BLaER1 (cell line): ENCODE measurements at regions not wholly inside any gene's neighbourhood (a gene's known extent, or its start where the extent isn't known, plus 50 kb on each side); places are given as distances from the start of the nearest gene placed in this dataset.
A peak's percentile ranks its signal among the peaks of the same experiment; 100 is the strongest.

Experiments used
- H3K27ac ChIP-seq: shearing (Covaris generic); formaldehyde crosslinking; 2 replicates; pipeline ENCODE4 v1.8.1; 2022
- H3K27me3 ChIP-seq: shearing (Covaris generic); formaldehyde crosslinking; 2 replicates; pipeline ENCODE4 v1.8.1; 2022
- H3K36me3 ChIP-seq: shearing (Covaris generic); formaldehyde crosslinking; 2 replicates; pipeline ENCODE4 v1.8.1; 2022
- H3K4me1 ChIP-seq: shearing (Covaris generic); formaldehyde crosslinking; 2 replicates; pipeline ENCODE4 v1.8.1; 2022
- H3K4me2 ChIP-seq: shearing (Covaris generic); formaldehyde crosslinking; 2 replicates; pipeline ENCODE4 v1.8.1; 2022
- H3K4me3 ChIP-seq: shearing (Covaris generic); formaldehyde crosslinking; 2 replicates; pipeline ENCODE4 v1.8.1; 2022
- H3K9ac ChIP-seq: shearing (Covaris generic); formaldehyde crosslinking; 2 replicates; pipeline ENCODE4 v1.8.1; 2022
- H3K9me3 ChIP-seq: shearing (Covaris generic); formaldehyde crosslinking; 2 replicates; pipeline ENCODE4 v1.8.1; 2022
- H4K20me1 ChIP-seq: shearing (Covaris generic); formaldehyde crosslinking; 2 replicates; pipeline ENCODE4 v1.8.1; 2022
- Cebpa-rat ChIP-seq: shearing (Covaris generic); IDR thresholded peaks from 2 replicates; pipeline ENCODE4 v1.8.1; 2022

DNA sequence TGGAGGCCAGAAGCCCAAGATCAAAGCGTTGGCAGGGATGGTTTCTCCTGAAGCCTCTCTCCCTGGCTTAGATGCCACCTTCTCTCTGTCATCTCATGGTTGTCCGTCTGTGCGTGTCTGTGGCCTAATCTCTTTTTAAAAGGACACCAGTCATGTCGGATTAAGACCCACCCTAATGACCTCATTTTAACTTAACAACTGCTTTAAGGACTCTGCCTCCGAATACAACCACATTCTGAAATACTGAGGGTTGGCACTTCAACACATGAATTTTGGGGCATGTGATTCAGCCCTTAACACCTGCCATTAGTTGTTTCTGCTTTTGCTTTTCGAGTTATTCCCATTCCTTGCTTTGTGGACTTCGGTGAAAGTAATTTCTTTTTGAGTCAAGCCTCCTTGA, 97.8 kb upstream of the SMIM21 start:
- H4K20me1 ChIP-seq, result no peaks in the 10 kb centered on the region

DNA sequence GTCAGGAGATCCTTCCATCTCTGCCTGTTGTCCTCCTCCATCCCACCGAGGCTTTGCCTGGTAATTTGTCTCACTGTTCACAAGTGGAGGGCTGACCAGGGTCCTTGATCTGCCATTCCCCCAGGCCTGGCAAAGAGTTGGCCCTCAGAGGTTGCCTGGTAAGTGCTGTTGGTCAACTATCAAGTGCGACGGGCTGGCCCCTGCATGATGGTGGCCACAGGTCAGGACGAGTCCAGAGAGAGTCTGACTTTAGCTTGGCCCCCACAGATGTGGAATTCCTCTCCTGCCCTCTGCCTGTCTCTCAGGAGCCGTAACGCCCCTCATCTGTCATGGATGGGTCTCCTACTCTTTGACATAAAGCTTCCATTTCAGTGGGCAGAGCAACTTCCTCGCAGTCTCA, 97.3 kb upstream of the SMIM21 start:
- H3K9ac ChIP-seq, result no peak overlapping the region
- H3K36me3 ChIP-seq, result no peaks in the 10 kb centered on the region
- H3K27ac ChIP-seq, result no peak overlapping the region
- no peak for TF ChIP-seq Cebpa-rat
- H4K20me1 ChIP-seq, result no peaks in the 10 kb centered on the region
- H3K9me3 ChIP-seq, result no peaks in the 10 kb centered on the region
- peaks cover 11% of the 10 kb centered on the region for H3K4me1 ChIP-seq
- H3K27me3 ChIP-seq, result no peaks in the 10 kb centered on the region
- H3K4me3 ChIP-seq, result no peak overlapping the region
- H3K4me2 ChIP-seq, result no peak overlapping the region

More for the DNA sequence above, 97.8 kb upstream of the SMIM21 start:
- Histone ChIP-seq H3K9me3 (no peaks in the 10 kb centered on the region), H3K27ac (no peak overlapping the region), H3K36me3 (no peaks in the 10 kb centered on the region), H3K4me3 (no peak overlapping the region), H3K27me3 (no peaks in the 10 kb centered on the region), H3K9ac (no peak overlapping the region), H3K4me1 (peaks cover 11% of the 10 kb centered on the region), H3K4me2 (no peak overlapping the region)
- no peak for TF ChIP-seq Cebpa-rat

DNA sequence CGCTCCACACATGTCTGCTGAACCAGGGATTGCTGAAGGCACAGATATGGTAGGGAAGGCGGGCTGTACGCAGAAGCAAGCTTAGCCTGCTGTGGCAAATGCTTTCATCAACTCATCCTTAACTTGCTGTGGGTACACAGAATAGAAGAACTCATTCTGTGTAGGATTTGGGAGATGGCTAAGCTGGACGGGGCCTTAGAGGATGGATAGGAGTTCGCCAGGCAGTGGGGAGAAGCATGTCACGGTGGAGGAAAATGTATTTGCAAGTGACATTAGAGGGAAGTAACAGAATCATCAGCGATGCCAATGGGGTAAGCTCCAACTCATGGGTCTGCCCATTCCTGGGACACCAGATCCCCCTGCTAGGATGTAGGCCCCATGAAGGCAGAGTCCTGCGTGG, 96.7 kb upstream of the SMIM21 start:
- TF ChIP-seq Cebpa-rat, result no peak
- Histone ChIP-seq H3K9me3 (no peaks in the 10 kb centered on the region), H3K36me3 (no peaks in the 10 kb centered on the region), H4K20me1 (no peaks in the 10 kb centered on the region), H3K27ac (no peak overlapping the region), H3K4me2 (no peak overlapping the region), H3K4me3 (no peak overlapping the region), H3K9ac (no peak overlapping the region), H3K27me3 (no peaks in the 10 kb centered on the region), H3K4me1 (peaks cover 11% of the 10 kb centered on the region)

DNA sequence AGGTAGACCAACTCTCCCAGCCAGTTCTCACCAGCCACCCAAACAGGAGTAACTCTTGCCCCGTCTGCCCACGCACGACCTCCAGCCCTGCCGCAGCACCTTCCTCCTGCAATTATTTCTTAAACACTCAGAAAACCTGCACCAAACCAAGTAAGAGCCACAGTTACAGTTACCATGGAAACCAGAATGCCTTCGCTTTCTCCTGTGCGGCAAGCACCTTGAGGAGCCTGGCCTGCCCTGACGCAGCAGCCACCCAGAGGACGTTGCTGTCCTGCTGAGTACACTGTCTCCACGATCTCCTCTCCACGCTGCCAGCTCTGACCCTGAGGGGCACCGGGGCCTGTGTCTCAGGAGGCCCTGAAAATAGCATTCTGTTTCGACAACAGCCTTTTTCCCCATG, 94.3 kb upstream of the SMIM21 start:
- Histone ChIP-seq H3K36me3 (no peaks in the 10 kb centered on the region), H3K4me1 (peaks cover 11% of the 10 kb centered on the region), H3K27ac (no peak overlapping the region), H3K4me2 (peak overlapping the region; percentile 44), H3K9me3 (no peaks in the 10 kb centered on the region), H3K4me3 (no peak overlapping the region), H3K9ac (no peak overlapping the region), H4K20me1 (no peaks in the 10 kb centered on the region), H3K27me3 (no peaks in the 10 kb centered on the region)
- TF ChIP-seq Cebpa-rat, result no peak

DNA sequence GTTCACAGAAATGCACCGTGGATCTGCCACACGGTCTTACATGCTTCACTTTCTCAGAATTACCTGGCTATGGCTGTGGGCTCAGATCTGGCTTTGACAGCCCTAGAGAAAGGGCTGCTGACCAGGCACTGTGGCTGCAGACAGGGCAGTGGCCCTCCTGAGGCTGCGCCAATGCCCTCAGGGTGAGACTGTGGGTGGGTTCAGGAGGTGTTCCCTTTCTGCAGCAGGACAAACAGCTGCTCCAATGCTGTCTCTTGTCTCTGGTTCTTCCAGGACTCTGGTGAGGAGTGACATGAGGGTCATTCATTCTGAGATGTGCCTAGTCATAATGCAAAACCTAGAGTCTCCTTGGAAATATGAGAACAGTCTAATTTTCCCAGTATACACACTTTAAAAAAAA, 90.5 kb upstream of the SMIM21 start:
- no peaks in the 10 kb centered on the region for H3K27me3 ChIP-seq
- no peaks in the 10 kb centered on the region for H4K20me1 ChIP-seq
- no peak overlapping the region for H3K4me2 ChIP-seq
- peaks cover 11% of the 10 kb centered on the region for H3K4me1 ChIP-seq
- H3K27ac ChIP-seq, result no peak overlapping the region
- no peak overlapping the region for H3K9ac ChIP-seq
- H3K4me3 ChIP-seq, result no peak overlapping the region
- peaks cover 10% of the 10 kb centered on the region; the same call in 1 of the 2 replicates for H3K9me3 ChIP-seq
- no peaks in the 10 kb centered on the region for H3K36me3 ChIP-seq
- TF ChIP-seq Cebpa-rat, result no peak

DNA sequence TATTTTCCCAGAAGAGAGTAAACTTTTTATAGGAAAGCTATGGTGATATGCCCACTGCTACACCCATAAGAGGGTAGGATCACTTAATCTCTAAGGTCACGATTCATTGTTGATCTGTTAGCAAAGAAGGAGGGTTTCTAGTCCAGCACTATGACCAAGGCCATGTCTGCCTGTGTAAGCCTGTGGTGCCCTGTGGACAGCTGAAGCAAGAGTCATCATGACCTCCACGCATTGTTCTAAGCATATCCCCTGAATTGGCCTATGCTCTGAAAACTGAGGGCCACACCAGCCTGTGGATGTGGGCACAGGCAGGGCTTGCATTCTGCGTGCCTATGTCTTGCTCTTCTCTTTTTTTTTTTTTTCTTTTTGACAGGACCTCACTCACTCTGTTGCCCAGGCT, 89.8 kb upstream of the SMIM21 start:
- peaks cover 17% of the 10 kb centered on the region for H3K9me3 ChIP-seq
- no peaks in the 10 kb centered on the region for H4K20me1 ChIP-seq
- peaks cover 11% of the 10 kb centered on the region for H3K4me1 ChIP-seq
- H3K4me3 ChIP-seq, result no peak overlapping the region
- no peak overlapping the region for H3K9ac ChIP-seq
- H3K4me2 ChIP-seq, result no peak overlapping the region
- no peak overlapping the region for H3K27ac ChIP-seq
- H3K36me3 ChIP-seq, result no peaks in the 10 kb centered on the region
- H3K27me3 ChIP-seq, result no peaks in the 10 kb centered on the region
- no peak for TF ChIP-seq Cebpa-rat

DNA sequence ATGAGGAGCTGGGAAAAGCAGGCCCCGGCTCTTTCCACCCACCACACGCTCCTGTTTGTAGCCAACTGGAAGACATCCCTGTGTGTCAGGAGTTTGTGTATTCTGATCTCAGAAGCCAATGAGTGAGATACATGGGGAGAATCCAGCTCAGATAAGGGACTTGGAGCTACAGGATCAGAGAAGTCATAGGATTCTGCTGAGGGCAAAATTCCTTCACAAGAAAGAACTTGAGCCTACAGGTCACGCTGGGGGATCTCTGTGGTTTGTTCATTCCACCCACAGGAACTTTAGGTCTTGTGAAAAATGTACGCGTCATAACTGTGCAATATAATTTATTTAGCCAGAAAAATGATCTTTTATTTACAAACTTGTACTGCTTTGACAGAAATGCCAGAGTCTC, 80.1 kb upstream of the SMIM21 start:
- no peaks in the 10 kb centered on the region for H3K27me3 ChIP-seq
- H3K4me1 ChIP-seq, result peaks cover 16% of the 10 kb centered on the region
- peaks cover 22% of the 10 kb centered on the region for H3K9me3 ChIP-seq
- H3K4me2 ChIP-seq, result no peak overlapping the region
- H3K27ac ChIP-seq, result no peak overlapping the region
- H4K20me1 ChIP-seq, result no peaks in the 10 kb centered on the region
- H3K9ac ChIP-seq, result no peak overlapping the region
- no peaks in the 10 kb centered on the region for H3K36me3 ChIP-seq
- no peak overlapping the region for H3K4me3 ChIP-seq
- no peak for TF ChIP-seq Cebpa-rat

DNA sequence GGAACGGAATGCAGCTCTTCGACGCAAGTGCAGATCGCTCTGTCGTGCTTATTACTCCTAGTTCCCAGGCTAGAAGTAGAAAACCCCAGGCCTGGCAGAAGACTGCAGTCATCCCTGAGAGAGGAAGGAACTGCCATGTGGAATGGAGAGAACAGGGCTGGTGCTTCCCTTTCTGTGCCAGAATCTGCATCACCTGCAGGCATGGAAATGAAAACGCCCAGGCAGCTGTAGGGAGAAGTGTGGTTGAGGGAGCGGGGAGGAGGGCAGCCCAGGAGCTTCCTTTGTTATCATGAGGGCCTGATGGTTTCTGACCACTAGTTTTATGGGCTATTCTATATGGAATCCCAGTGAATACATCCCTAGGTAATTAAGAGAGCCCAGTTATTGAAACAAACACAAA, 79.4 kb upstream of the SMIM21 start:
- TF ChIP-seq Cebpa-rat, result no peak
- no peaks in the 10 kb centered on the region for H4K20me1 ChIP-seq
- H3K4me3 ChIP-seq, result no peak overlapping the region
- peaks cover 15% of the 10 kb centered on the region for H3K9me3 ChIP-seq
- no peak overlapping the region for H3K4me2 ChIP-seq
- no peaks in the 10 kb centered on the region for H3K27me3 ChIP-seq
- H3K9ac ChIP-seq, result no peak overlapping the region
- no peak overlapping the region for H3K27ac ChIP-seq
- peaks cover 16% of the 10 kb centered on the region for H3K4me1 ChIP-seq
- no peaks in the 10 kb centered on the region for H3K36me3 ChIP-seq

DNA sequence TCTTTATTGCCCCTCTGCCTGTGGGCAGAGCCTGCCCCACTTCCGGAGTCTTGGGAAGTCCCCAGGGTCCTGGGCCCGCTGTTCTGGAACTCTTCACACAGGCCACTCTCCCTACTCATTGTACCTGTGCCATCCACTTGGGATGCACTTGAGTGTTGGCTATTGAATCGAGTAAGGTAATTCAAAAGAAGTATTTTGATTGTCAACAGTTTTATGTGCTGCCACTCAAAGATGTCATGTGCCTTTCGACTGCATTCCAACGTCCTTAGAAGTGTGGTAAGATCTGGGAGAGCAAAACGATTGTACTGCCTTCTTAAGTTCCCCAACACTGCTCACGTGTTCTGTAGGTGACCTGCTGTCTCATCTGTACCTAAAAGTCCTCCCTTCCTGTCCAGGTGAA, 77.0 kb upstream of the SMIM21 start:
- no peak for TF ChIP-seq Cebpa-rat
- Histone ChIP-seq H3K4me3 (no peak overlapping the region), H3K27ac (no peak overlapping the region), H4K20me1 (no peaks in the 10 kb centered on the region), H3K36me3 (no peaks in the 10 kb centered on the region), H3K4me2 (peak overlapping the region; percentile 23), H3K27me3 (no peaks in the 10 kb centered on the region), H3K4me1 (peaks cover 16% of the 10 kb centered on the region), H3K9me3 (no peaks in the 10 kb centered on the region), H3K9ac (no peak overlapping the region)

DNA sequence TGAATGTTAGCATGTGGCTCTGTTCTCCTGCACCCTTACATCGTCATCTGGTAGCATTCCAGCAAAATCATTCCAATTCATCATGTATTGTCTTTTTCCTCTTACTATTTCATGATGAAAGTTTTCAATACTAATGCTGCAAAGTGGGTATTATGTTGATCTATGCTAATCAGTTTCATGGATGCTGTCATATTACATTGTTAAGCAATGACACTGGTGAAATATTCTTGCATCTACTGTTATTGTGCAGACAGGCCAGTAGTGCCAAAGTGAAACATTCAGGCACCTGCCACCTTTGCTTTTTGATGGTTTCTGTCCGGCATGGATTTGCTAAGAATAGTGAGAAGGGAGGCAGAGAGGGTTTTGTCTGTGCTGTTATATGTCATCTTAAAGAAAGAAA, 76.1 kb upstream of the SMIM21 start:
- TF ChIP-seq Cebpa-rat, result no peak
- no peaks in the 10 kb centered on the region for H3K9me3 ChIP-seq
- H3K9ac ChIP-seq, result no peak overlapping the region
- H3K36me3 ChIP-seq, result no peaks in the 10 kb centered on the region
- no peak overlapping the region for H3K4me2 ChIP-seq
- no peaks in the 10 kb centered on the region for H4K20me1 ChIP-seq
- peaks cover 16% of the 10 kb centered on the region for H3K4me1 ChIP-seq
- H3K27ac ChIP-seq, result no peak overlapping the region
- no peak overlapping the region for H3K4me3 ChIP-seq
- H3K27me3 ChIP-seq, result no peaks in the 10 kb centered on the region

DNA sequence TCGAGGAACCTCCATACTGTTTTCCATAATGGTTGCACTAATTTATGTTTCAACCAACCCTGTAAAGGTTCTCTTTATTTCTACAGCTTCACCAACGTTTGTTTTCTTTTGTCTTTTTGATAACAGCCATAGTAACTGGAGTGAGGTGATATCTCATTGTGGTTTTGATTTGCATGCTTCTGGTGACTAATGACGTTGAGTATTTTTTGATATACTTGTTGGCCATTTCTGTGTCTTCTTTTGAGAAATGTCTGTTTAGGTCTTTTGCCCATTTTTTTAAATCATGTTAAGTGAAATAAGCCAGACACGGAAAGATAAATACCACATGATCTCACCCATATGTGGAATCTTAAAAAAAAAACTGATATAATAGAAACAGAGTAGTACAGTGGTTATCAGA, 74.8 kb upstream of the SMIM21 start:
- Histone ChIP-seq H3K9me3 (no peaks in the 10 kb centered on the region), H4K20me1 (no peaks in the 10 kb centered on the region), H3K4me2 (no peak overlapping the region), H3K9ac (no peak overlapping the region), H3K27me3 (no peaks in the 10 kb centered on the region), H3K4me1 (peaks cover 16% of the 10 kb centered on the region), H3K27ac (no peak overlapping the region), H3K4me3 (no peak overlapping the region), H3K36me3 (no peaks in the 10 kb centered on the region)
- no peak for TF ChIP-seq Cebpa-rat
